GM19023 (cell line): ENCODE measurements at regions not wholly inside any gene's neighbourhood (a gene's known extent, or its start where the extent isn't known, plus 50 kb on each side); places are given as distances from the start of the nearest gene placed in this dataset.
"Not testable (repeated sequence)": the region's sequence is repeated elsewhere in the genome, so short reads cannot be mapped to it uniquely, and the experiment has no call there.

Experiments
- ATAC-seq: cut with Tn5 transposase; IDR thresholded peaks from one replicate; pipeline ENCODE4 v1.9.1; 2021; ENCODE audit warnings: mild to moderate bottlenecking, moderate library complexity; ENCODE audit not compliant: unreplicated experiment

- ATAC-seq = not testable (repeated sequence)
Measured at GRCh38 chr7:6882321-6882721, 56.2 kb upstream of the CCZ1B start.

GRCh38 chr7:6883756-6884155, 57.7 kb upstream of the CCZ1B start:
- ATAC-seq = not testable (repeated sequence)

- no peak for ATAC-seq
Measured at GRCh38 chr7:6886198-6886597, 60.1 kb upstream of the CCZ1B start.

- ATAC-seq = not testable (repeated sequence)
Measured at GRCh38 chr7:6888267-6889045, 62.4 kb upstream of the CCZ1B start.

GRCh38 chr7:6889252-6889812, 63.3 kb upstream of the CCZ1B start:
- no peak for ATAC-seq

- ATAC-seq = not testable (repeated sequence)
Measured at GRCh38 chr7:6902097-6902518, 76.0 kb upstream of the CCZ1B start.

GRCh38 chr7:6903289-6903688, 77.2 kb upstream of the CCZ1B start:
- not testable (repeated sequence) for ATAC-seq

GRCh38 chr7:6903792-6904191, 77.7 kb upstream of the CCZ1B start:
- ATAC-seq = not testable (repeated sequence)

- no peak for ATAC-seq
Measured at GRCh38 chr7:6917258-6917657, 91.2 kb upstream of the CCZ1B start.

GRCh38 chr7:6919169-6919568, 93.1 kb upstream of the CCZ1B start:
- not testable (repeated sequence) for ATAC-seq

GRCh38 chr7:6924523-6924922, 98.4 kb upstream of the CCZ1B start:
- not testable (repeated sequence) for ATAC-seq

- not testable (repeated sequence) for ATAC-seq
Measured at GRCh38 chr7:6926193-6927174, 100.4 kb upstream of the CCZ1B start.

- not testable (repeated sequence) for ATAC-seq
Measured at GRCh38 chr7:6927643-6928042, 101.6 kb upstream of the CCZ1B start.

- not testable (repeated sequence) for ATAC-seq
Measured at GRCh38 chr7:6929588-6929987, 103.5 kb upstream of the CCZ1B start.

GRCh38 chr7:6930081-6930635, 104.1 kb upstream of the CCZ1B start:
- ATAC-seq = not testable (repeated sequence)

GRCh38 chr7:6930787-6931186, 104.7 kb upstream of the CCZ1B start:
- ATAC-seq = not testable (repeated sequence)

GRCh38 chr7:6931456-6931855, 105.4 kb upstream of the CCZ1B start:
- ATAC-seq = not testable (repeated sequence)

GRCh38 chr7:6933954-6934632, 108.0 kb upstream of the CCZ1B start:
- not testable (repeated sequence) for ATAC-seq

- ATAC-seq = no peak
Measured at GRCh38 chr7:6934981-6935380, 108.9 kb upstream of the CCZ1B start.

GRCh38 chr7:6936626-6937025, 110.6 kb upstream of the CCZ1B start:
- not testable (repeated sequence) for ATAC-seq
